ENCODE measurements at regions not wholly inside any gene's neighbourhood (a gene's known extent, or its start where the extent isn't known, plus 50 kb on each side); places are given as distances from the start of the nearest gene placed in this dataset.
"Not testable (repeated sequence)": the region's sequence is repeated elsewhere in the genome, so short reads cannot be mapped to it uniquely, and the experiment has no call there.

GRCh38 chr6:115467726-115468125 is 593.0 kb downstream of the FRK start:
- no peak for DNase-seq (ENCODE audit: low read depth)
- TF ChIP-seq CTCF (IDR thresholded peaks at IDR 0.05; ENCODE audit: low read length, missing control alignments), result no peak
- no peak overlapping the region for H3K4me3 ChIP-seq (replicated peaks; ENCODE audit: low read depth, low read length)

DNA sequence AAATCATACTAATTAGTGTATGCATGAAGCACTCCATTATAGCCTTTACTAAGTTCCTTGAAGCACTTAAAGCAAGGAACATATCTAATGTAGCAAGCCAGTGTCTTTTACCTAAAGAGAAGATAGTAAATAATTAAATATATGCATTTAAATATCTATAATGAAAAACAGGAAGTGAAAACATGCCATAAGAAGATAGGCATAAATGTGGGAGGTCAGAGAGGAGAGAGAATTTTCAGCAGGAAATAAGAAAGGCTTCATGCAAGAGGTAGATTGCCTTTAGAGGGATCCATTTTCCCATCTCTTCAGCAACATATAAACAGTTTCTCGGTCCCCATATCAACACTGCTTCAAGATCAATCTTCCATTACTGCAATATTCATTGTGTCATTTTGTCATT is 599.8 kb downstream of the FRK start:
- no peak for DNase-seq (ENCODE audit: low read depth)
- no peak for TF ChIP-seq CTCF (IDR thresholded peaks at IDR 0.05; ENCODE audit: low read length, missing control alignments)
- H3K4me3 ChIP-seq (replicated peaks; ENCODE audit: low read depth, low read length), result no peak overlapping the region

DNA sequence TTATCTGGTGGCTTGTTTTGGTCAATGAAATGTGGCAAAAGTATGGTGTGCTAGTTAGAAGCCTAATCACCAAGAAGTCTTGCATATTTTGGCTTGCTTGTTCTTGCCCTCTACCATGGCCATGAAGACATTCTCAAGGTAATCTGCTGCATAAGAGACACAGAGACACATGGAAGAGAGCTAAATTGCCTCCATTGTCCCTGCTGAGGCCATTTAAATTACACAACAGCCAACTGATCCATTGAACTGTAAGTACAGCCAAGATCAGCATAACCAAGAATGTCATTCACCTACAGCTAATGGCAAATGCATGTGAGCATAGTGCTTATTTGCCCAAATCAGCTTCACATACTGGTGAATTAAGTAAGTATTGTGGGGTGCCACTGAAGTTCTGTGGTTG is 603.8 kb downstream of the FRK start:
- no peak overlapping the region for H3K4me3 ChIP-seq (replicated peaks; ENCODE audit: low read depth, low read length)
- no peak for TF ChIP-seq CTCF (IDR thresholded peaks at IDR 0.05; ENCODE audit: low read length, missing control alignments)
- no peak for DNase-seq (ENCODE audit: low read depth)

- no peak for DNase-seq (ENCODE audit: low read depth)
- no peak for TF ChIP-seq CTCF (IDR thresholded peaks at IDR 0.05; ENCODE audit: low read length, missing control alignments)
- no peak overlapping the region for H3K4me3 ChIP-seq (replicated peaks; ENCODE audit: low read depth, low read length)
Observed at GRCh38 chr6:115443825-115444478, 616.7 kb downstream of the FRK start.

DNA sequence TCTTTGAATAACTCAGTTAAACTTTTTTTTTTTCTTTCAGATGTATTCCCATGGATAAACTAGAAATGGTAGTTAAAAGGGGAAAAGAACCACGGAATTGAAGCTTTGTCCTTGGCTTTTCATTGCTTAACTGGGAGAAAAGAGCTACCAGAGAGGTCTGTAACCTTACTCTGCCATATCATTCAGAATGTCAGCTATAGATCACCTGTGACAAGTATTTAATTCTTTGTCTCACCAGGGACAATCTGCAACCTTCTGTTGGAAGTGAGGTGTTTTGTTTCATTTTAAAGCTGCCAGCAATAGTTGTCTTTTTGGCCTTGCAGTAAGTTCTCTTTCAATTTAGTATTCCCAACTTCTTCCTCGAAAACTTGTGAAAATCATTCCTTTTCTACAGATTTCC is 618.4 kb downstream of the FRK start:
- H3K4me3 ChIP-seq (replicated peaks; ENCODE audit: low read depth, low read length), result no peak overlapping the region
- no peak for TF ChIP-seq CTCF (IDR thresholded peaks at IDR 0.05; ENCODE audit: low read length, missing control alignments)
- no peak for DNase-seq (ENCODE audit: low read depth)

DNA sequence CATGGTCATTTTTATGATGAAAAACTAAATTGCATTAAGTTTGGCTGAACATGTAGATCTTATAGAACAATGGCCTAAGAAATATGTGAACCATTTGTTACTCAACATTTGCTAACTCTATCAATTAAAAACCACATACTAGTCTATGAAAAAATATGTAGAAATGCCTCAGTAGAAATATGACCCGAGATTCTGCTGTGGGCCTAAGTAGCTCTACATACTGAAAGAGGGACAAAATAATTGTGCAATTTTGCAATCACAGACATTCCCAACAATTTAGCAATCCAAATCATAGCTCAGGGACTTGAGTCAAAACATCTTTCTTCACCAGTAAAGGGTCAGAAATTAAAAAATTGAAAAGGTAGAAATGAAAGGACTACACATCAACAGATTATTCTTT is 619.0 kb downstream of the FRK start:
- no peak overlapping the region for H3K4me3 ChIP-seq (replicated peaks; ENCODE audit: low read depth, low read length)
- no peak for TF ChIP-seq CTCF (IDR thresholded peaks at IDR 0.05; ENCODE audit: low read length, missing control alignments)
- DNase-seq (ENCODE audit: low read depth), result peak; percentile 3

GRCh38 chr6:115415378-115415777 is 645.3 kb downstream of the FRK start:
- no peak overlapping the region for H3K4me3 ChIP-seq (replicated peaks; ENCODE audit: low read depth, low read length)
- TF ChIP-seq CTCF (IDR thresholded peaks at IDR 0.05; ENCODE audit: low read length, missing control alignments), result no peak
- DNase-seq (ENCODE audit: low read depth), result no peak

GRCh38 chr6:115414916-115415315 is 645.8 kb downstream of the FRK start:
- H3K4me3 ChIP-seq (replicated peaks; ENCODE audit: low read depth, low read length); DNase-seq (ENCODE audit: low read depth): not testable (repeated sequence)
